ENCODE measurements at regions not wholly inside any gene's neighbourhood (a gene's known extent, or its start where the extent isn't known, plus 50 kb on each side); places are given as distances from the start of the nearest gene placed in this dataset.

GRCh38 chr1:30336550-30337323, 386.6 kb downstream of the MATN1 start:
- no peak for DNase-seq (ENCODE audit: low read depth in 3 of 3, low spot score in 1 of 3)

GRCh38 chr1:30335997-30336390, 387.4 kb downstream of the MATN1 start:
- no peak for DNase-seq (ENCODE audit: low read depth in 3 of 3, low spot score in 1 of 3)

GRCh38 chr1:30335389-30335996, 387.9 kb downstream of the MATN1 start:
- DNase-seq (ENCODE audit: low read depth in 3 of 3, low spot score in 1 of 3), result no peak

DNA sequence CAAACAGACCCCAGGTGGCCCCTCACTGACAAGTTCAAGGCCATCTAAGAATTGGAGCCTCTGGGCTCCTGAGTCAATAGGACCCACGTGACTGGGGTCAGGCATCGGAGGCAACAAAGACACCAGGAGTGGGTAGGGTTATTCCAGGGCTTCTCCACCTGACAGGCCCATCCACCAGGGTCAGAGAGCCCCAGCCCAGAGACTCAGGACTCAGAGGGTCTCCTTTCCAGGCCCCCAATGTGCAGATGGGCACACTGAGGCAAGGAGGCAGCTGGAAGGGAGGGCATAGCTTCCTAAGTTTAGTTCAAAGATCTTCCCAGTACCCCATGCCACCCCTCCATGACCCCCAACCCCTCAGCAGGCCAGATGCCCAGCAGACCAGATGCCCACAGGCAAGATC, 388.6 kb downstream of the MATN1 start:
- DNase-seq (ENCODE audit: low read depth in 3 of 3, low spot score in 1 of 3), result no peak

DNA sequence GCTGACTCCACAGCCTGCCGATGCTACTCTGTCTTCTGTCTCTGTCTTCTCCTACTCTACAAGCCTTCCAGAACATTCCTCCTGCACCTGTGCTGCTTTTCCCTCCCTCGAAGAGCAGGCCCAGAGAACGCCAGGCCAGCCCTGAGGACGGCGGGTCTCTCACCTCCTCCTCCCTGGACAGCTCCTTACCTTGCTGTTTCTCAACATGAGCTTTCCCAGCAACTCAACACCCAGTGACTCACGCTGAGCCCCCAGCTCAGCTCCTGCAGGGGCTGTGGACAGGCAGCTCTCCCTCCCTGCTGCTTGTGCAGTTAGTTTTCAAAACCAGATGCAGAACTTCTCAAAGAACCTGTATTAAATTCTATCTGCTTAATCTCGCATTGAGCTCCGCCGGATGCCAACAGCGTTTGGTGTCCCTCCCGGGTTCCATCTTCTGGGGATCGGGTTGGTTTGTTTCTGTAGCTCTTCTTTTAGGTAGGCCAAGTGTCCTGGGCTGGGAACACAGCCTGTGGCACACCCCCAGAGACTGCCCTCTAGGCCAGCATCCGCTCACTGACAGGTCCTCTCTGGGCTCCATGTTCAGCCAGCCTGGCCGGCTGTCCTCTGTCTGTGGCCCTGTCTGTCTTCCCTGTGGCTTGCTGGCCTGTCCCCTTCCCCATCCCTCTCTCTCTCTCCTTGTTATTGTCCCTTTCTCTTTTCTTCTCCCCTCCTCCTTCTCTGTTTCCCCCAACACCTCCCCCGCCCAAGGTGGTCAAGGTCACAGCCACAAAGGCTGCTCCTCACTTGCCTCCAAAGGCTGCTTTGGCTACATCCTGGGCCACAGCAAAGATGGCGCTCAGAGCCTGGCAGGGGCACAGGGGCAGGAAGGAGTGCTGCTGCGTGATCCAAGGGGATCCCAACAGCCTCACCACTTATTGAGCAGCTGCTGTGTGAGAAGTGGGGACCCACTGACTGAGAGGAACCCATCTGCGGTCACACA, 391.0 kb downstream of the MATN1 start:
- no peak for DNase-seq (ENCODE audit: low read depth in 3 of 3, low spot score in 1 of 3)

GRCh38 chr1:30331415-30332065, 391.8 kb downstream of the MATN1 start:
- DNase-seq (ENCODE audit: low read depth in 3 of 3, low spot score in 1 of 3), result no peak

DNA sequence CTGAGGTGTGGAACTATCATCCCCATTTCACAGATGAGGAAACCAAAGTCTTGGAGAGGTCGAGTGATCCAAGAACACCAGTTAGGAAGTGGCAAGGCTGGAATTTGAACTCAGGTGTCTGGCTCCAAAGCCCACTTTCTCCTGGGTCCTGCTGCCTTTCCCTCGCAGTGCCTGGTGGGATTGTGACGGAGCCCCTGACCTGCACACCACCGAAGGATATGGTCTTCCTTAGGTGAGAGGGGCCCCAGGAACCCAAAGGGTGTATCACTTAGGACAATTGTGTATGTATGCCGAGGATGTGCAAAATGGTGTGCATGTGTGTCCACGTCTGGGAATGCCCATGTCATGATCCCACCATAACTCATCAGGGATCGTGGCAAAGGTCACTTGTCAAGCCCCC, 392.7 kb downstream of the MATN1 start:
- no peak for DNase-seq (ENCODE audit: low read depth in 3 of 3, low spot score in 1 of 3)

DNA sequence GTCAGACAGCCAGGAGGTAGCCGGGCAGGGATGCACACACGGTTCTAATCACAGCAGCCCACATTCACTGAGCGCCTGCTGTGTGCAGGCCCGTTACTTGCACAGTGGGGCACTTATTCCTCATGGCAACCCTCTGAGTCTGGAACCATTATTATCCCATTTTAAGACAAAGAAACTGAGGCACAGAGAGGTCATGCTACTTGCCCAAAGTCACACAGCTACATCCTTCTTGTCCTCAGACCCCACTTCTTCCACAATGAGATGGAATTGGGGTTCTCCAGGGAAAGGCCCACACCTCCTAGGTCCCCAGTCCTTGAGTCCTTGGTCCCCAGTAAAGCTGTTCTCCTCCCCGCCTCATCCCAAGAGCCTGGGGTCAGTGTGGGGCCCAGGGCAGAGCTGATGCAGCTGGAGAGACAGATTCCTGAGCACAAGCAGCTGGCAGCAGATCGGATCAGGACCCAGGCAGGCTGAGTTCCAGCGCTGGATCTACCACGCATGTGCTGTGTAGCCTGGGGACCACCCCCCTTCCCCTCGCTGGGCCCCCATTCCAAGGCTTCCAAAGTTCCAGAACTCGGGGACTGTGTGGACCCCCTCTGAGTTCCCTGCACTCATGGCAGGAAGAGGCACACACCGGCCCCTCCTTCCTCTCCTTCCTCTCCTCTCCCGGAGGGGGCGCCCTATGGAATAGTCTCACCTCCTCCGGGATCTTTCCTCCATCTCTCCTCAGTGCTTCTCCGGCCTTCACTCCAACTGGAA, 393.4 kb downstream of the MATN1 start:
- DNase-seq (ENCODE audit: low read depth in 3 of 3, low spot score in 1 of 3), result no peak

GRCh38 chr1:30329263-30329753, 394.1 kb downstream of the MATN1 start:
- DNase-seq (ENCODE audit: low read depth in 3 of 3, low spot score in 1 of 3), result no peak

- DNase-seq (ENCODE audit: low read depth in 3 of 3, low spot score in 1 of 3), result no peak
Observed at GRCh38 chr1:30328401-30329262, 394.8 kb downstream of the MATN1 start.

DNA sequence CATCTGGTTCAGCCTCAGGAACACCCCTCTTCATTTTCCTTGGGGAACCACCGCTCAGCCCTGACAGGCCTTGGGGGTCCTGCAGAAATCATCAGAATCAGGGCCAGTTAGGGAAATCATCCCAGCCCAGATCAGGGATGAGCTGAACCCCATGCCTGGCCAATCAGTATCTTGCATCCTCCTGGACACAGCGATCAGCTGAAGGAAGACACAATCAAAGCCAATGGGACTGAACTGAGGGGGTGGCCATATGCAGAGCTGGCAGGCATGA, 395.4 kb downstream of the MATN1 start:
- DNase-seq (ENCODE audit: low read depth in 3 of 3, low spot score in 1 of 3), result no peak

DNA sequence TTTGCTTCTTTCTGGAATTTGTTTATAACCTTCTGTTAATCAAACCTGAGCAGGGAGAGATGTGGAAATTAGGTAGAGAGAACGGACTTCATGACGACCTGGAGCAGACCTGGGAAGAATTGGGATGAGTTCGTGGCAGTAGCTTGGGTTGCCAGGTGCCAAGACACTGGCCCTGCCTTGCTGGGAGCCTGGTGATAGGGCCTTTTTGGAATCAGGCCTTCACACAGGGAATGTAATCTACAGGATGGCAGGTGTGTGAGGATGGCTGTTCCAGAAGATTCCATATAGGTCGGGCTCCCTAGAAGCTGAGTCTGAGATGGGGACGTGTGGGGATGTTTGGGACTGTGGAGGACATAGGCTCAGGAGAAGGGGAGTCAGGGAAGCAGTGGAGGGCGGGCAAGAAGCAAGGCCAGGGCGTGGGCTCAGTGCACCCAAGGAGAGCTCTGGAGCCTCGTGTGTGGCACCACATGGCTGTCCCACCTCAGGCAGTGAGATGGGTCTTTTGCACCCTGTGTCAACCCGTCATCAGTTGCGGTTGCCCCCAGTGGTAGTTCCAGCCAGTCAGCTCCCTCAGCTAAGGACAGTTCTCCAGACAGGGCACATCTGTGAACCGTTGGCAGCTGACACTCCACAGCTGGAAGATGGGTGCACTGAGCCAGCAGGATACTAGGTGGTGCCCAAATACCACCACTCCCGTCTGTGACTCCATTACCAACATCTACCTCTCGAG, 395.9 kb downstream of the MATN1 start:
- DNase-seq (ENCODE audit: low read depth in 3 of 3, low spot score in 1 of 3), result no peak

DNA sequence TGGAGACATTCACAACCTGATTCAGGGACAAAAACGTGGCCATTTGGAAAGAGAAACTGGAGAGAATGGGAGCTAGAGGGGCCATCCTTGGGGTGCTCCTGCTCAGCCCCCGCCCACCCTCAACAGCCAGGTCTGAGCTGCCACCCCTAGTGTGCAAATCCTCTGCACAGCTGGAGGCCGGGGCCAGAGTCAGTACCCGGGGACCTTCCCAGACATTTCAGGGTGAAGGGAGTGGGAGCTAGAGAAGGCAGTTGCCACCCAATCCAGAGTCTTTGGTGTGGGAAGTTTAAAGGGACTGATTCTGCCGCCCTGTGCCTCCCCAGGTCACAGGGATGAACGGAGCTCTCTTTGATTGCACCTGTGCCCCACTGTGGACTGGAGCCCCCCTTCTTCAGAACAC, 397.4 kb downstream of the MATN1 start:
- no peak for DNase-seq (ENCODE audit: low read depth in 3 of 3, low spot score in 1 of 3)

- no peak for DNase-seq (ENCODE audit: low read depth in 3 of 3, low spot score in 1 of 3)
Observed at GRCh38 chr1:30325085-30325935, 398.1 kb downstream of the MATN1 start.

- no peak for DNase-seq (ENCODE audit: low read depth in 3 of 3, low spot score in 1 of 3)
Observed at GRCh38 chr1:30324251-30325084, 398.9 kb downstream of the MATN1 start.

GRCh38 chr1:30323841-30324240, 399.5 kb downstream of the MATN1 start:
- DNase-seq (ENCODE audit: low read depth in 3 of 3, low spot score in 1 of 3), result no peak

GRCh38 chr1:30323352-30323751, 400.0 kb downstream of the MATN1 start:
- no peak for DNase-seq (ENCODE audit: low read depth in 3 of 3, low spot score in 1 of 3)
